HCT116 (cell line): ENCODE measurements at regions not wholly inside any gene's neighbourhood (a gene's known extent, or its start where the extent isn't known, plus 50 kb on each side); places are given as distances from the start of the nearest gene placed in this dataset.

Source experiments
- ATAC-seq: fragments of 200-7000 bp; cut with Tn5 transposase; 2 replicates; pipeline ENCODE4 v1.9.1; 2020; ENCODE audit warnings: mild to moderate bottlenecking, moderate library complexity
- BruUV-seq: library from RNA; stranded (reverse); fragments of 400-500 nt; replicated peaks from 2 replicates; lab custom pipeline; 2021; lab: Mats Ljungman, UMichigan
- CTCF ChIA-PET: fragments of 300-600 bp; sonication (Branson Sonifier 250); formaldehyde crosslinking; loops from one replicate; lab custom pipeline; 2021; ENCODE audit warnings: antibody characterized with exemption; lab: Charles Lee
- POLR2A ChIA-PET: fragments of 300-600, 350-600 bp; sonication (Branson Sonifier 250); formaldehyde crosslinking; loops from one replicate; lab custom pipeline; 2021; ENCODE audit warnings: antibody characterized with exemption; lab: Charles Lee
- RAD21 ChIA-PET, 2 experiments: fragments of 300-600 bp; sonication (Branson Sonifier 250); formaldehyde crosslinking; loops; one replicate each; lab custom pipeline; 2023; ENCODE audit warnings: low total read pairs in 2 of 2; ENCODE audit not compliant: uncharacterized antibody in 2 of 2, unreplicated experiment in 2 of 2, low non-redundant PET in 1 of 2; lab: Charles Lee
- DNase-seq: peaks from one replicate; pipeline ENCODE4 v3.0.0-alpha.2; 2010; ENCODE audit warnings: low read depth, low spot score
- H2AFZ ChIP-seq: fragments of 200-600 bp; shearing (Covaris generic), sonication (generic); 2 replicates; pipeline ENCODE4 v1.6.1; 2017; ENCODE audit warnings: low read depth, mixed run types, mixed read lengths, antibody characterized with exemption, low read length; ENCODE audit not compliant: poor library complexity, severe bottlenecking
- H3K27ac ChIP-seq: 2 replicates; pipeline ENCODE4 v1.5.1; 2012; ENCODE audit warnings: low read depth, low read length
- H3K27me3 ChIP-seq: fragments of 200-600 bp; sonication (generic); 2 replicates; pipeline ENCODE4 v1.6.1; 2016; ENCODE audit warnings: mixed run types, low read length, mixed read lengths; ENCODE audit not compliant: insufficient read depth
- H3K36me3 ChIP-seq, 2 experiments: fragments of 200-500 bp in 1 of 2; fragments of 200-600 bp in 1 of 2; sonication (Bioruptor generic) in 1 of 2; sonication (generic) in 1 of 2; 2 replicates each; pipeline versions ENCODE4 v1.5.1 to v1.6.1; 2014 to 2016; ENCODE audit warnings: low read length in 2 of 2, inconsistent platforms in 1 of 2, mixed read lengths in 1 of 2, mixed run types in 1 of 2; ENCODE audit not compliant: insufficient read depth in 2 of 2, control insufficient read depth in 1 of 2
- H3K4me1 ChIP-seq, 2 experiments: fragments of 200-600 bp in 1 of 2; sonication (generic) in 1 of 2; 2 replicates each; pipeline versions ENCODE4 v1.5.1 to v1.6.1; 2012 to 2017; ENCODE audit warnings: low read length in 2 of 2, inconsistent platforms in 1 of 2, mild to moderate bottlenecking in 1 of 2, mixed read lengths in 1 of 2, mixed run types in 1 of 2, moderate library complexity in 1 of 2; ENCODE audit not compliant: insufficient read depth in 2 of 2, control insufficient read depth in 1 of 2
- H3K4me2 ChIP-seq: fragments of 200-600 bp; sonication (generic); 2 replicates; pipeline ENCODE4 v1.6.1; 2017; ENCODE audit warnings: mixed run types, low read length, mixed read lengths
- H3K4me3 ChIP-seq, 2 experiments: fragments of 200-600 bp in 1 of 2; sonication (generic) in 1 of 2; replicated peaks in 1 of 2; 2 replicates each; pipeline ENCODE4 v1.5.1; 2011 to 2016; ENCODE audit warnings: low read length in 2 of 2, control low read depth in 1 of 2, low read depth in 1 of 2, mild to moderate bottlenecking in 1 of 2, mixed read lengths in 1 of 2, mixed run types in 1 of 2
- H3K79me2 ChIP-seq: fragments of 200-600 bp; sonication (generic); 2 replicates; pipeline ENCODE4 v1.6.1; 2017; ENCODE audit warnings: mild to moderate bottlenecking, mixed run types, low read length, moderate library complexity, mixed read lengths; ENCODE audit not compliant: insufficient read depth
- H3K9ac ChIP-seq: fragments of 200-600 bp; sonication (generic); 2 replicates; pipeline ENCODE4 v1.6.1; 2016; ENCODE audit warnings: low read length, mixed read lengths
- H3K9me2 ChIP-seq: fragments of 200-600 bp; sonication (generic), shearing (Covaris generic); 2 replicates; pipeline ENCODE4 v1.6.1; 2017; ENCODE audit warnings: mixed run types, mild to moderate bottlenecking, moderate library complexity; ENCODE audit not compliant: insufficient read depth
- H3K9me3 ChIP-seq, 2 experiments: fragments of 200-500 bp in 1 of 2; fragments of 200-600 bp in 1 of 2; sonication (Bioruptor generic) in 1 of 2; sonication (generic) in 1 of 2; 2 replicates each; pipeline ENCODE4 v1.6.1; 2014 to 2017; ENCODE audit warnings: low read length in 2 of 2, mixed read lengths in 2 of 2, inconsistent platforms in 1 of 2, low read depth in 1 of 2, mild to moderate bottlenecking in 1 of 2, mixed run types in 1 of 2, moderate library complexity in 1 of 2; ENCODE audit not compliant: control insufficient read depth in 1 of 2, insufficient read depth in 1 of 2
- H4K20me1 ChIP-seq: fragments of 200-600 bp; sonication (generic), shearing (Covaris generic); 2 replicates; pipeline ENCODE4 v1.6.1; 2017; ENCODE audit warnings: mixed run types, mild to moderate bottlenecking, moderate library complexity; ENCODE audit not compliant: insufficient read depth
- CBX3 ChIP-seq: IDR thresholded peaks from 2 replicates; pipeline ENCODE4 v1.6.1; 2012; ENCODE audit warnings: low read depth
- EGR1 ChIP-seq: IDR thresholded peaks from 2 replicates; pipeline ENCODE4 v1.6.1; 2012; ENCODE audit warnings: low read depth
- ELF1 ChIP-seq: IDR thresholded peaks from 2 replicates; pipeline ENCODE4 v1.6.1; 2012; ENCODE audit warnings: low read depth, borderline replicate concordance
- EZH2phosphoT487 ChIP-seq: fragments of 200-600 bp; IDR thresholded peaks from 2 replicates; pipeline ENCODE4 v1.6.1; 2018; ENCODE audit warnings: antibody characterized with exemption, borderline replicate concordance
- FOSL1 ChIP-seq: IDR thresholded peaks from 2 replicates; pipeline ENCODE4 v1.6.1; 2012; ENCODE audit warnings: low read depth
- JUND ChIP-seq: IDR thresholded peaks from 2 replicates; pipeline ENCODE4 v1.6.1; 2012
- POLR2A ChIP-seq: IDR thresholded peaks from 2 replicates; pipeline ENCODE4 v1.7.0; 2011; ENCODE audit warnings: borderline replicate concordance; ENCODE audit not compliant: insufficient read depth, insufficient read length; ENCODE audit errors: extremely low read depth
- POLR2AphosphoS5 ChIP-seq: IDR thresholded peaks from 2 replicates; pipeline ENCODE4 v1.6.1; 2011; ENCODE audit warnings: mild to moderate bottlenecking, low read depth, low read length, moderate library complexity
- RAD21 ChIP-seq: IDR thresholded peaks from 2 replicates; pipeline ENCODE4 v1.6.1; 2012; ENCODE audit warnings: low read depth, mild to moderate bottlenecking
- SIN3A ChIP-seq: IDR thresholded peaks from 2 replicates; pipeline ENCODE4 v1.6.1; 2012; ENCODE audit warnings: low read depth
- SP1 ChIP-seq: IDR thresholded peaks from 2 replicates; pipeline ENCODE4 v1.6.1; 2012; ENCODE audit warnings: low read depth
- YY1 ChIP-seq: IDR thresholded peaks from 2 replicates; pipeline ENCODE4 v1.6.1; 2011; ENCODE audit warnings: low read length, low read depth, moderate library complexity, mild to moderate bottlenecking; ENCODE audit not compliant: insufficient replicate concordance; ENCODE audit errors: extremely low read depth
- ZBTB33 ChIP-seq: IDR thresholded peaks from 2 replicates; pipeline ENCODE4 v1.6.1; 2011; ENCODE audit warnings: mild to moderate bottlenecking, low read length, moderate library complexity; ENCODE audit not compliant: insufficient replicate concordance; ENCODE audit errors: extremely low read depth
- ZFX ChIP-seq: fragments of 450-650 bp; IDR thresholded peaks from 2 replicates; pipeline ENCODE4 v1.6.1; 2017
- intact Hi-C: fragments of 100-400 bp; cut with micrococcal nuclease; formaldehyde crosslinking; loops from 2 replicates; pipeline ENCODE4 v1.10.0; 2022
- TF ChIP-seq, protein P1 (sequence below): IDR thresholded peaks from 2 replicates; pipeline ENCODE4 v1.6.1; 2012; ENCODE audit warnings: low read depth

DNA sequence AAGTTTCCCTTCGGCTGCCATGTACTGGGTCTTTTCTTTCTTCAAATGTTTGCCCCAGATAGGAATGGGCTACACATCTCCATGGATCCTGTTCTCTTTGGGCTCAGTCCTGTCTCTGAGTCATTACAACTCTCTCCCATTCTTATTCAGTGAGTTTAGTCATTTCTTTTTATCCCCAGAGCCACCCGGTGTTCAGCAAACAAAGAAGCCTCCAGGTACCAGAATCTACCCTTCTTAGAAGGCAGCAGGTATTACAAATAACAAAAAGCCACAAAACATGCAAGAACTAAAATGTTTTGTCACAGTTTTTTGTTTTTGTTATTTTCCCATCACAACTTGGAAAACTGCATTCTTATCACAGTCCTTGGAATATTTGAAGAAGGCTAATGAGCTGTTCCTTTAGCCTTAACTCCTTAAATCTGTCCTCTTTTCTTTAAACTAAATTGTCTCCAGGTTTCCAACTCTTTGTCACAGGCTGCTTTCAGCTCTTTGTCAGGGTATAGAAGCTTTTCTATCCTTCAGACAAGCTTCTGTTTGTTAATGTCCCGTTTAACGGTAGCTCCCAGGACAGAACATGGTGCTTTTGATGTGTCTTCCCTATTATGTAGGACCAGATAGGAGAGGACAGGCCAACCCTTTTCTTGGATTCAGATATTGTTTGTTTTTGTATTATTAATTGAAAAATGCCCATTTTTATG is 215.5 kb upstream of the HTR2A start:
- Histone ChIP-seq H3K9ac (no peak overlapping the region), H3K4me2 (no peak overlapping the region), H3K4me1 (no peaks in the 10 kb centered on the region), H3K36me3 (no peaks in the 10 kb centered on the region), H3K27me3 (no peaks in the 10 kb centered on the region; the same call in none of the 2 replicates), H4K20me1 (no peaks in the 10 kb centered on the region), H3K27ac (no peak overlapping the region), H2AFZ (no peak overlapping the region), H3K79me2 (no peaks in the 10 kb centered on the region), H3K9me2 (no peaks in the 10 kb centered on the region), H3K9me3 (no peaks in the 10 kb centered on the region)
- BruUV-seq = no TSS peak
- intact Hi-C loops = no loop called here
- no peak for DNase-seq
- ChIA-PET POLR2A (no interaction called here), RAD21 (no interaction called here), CTCF (no interaction called here)
- no peak for TF ChIP-seq FOSL1
- no peak for TF ChIP-seq ZFX
- no peak for TF ChIP-seq CBX3
- no peak for TF ChIP-seq POLR2A
- TF ChIP-seq, all 23 proteins: peak for 0
- H3K4me3 ChIP-seq = no peak overlapping the region
- no peak for ATAC-seq

DNA sequence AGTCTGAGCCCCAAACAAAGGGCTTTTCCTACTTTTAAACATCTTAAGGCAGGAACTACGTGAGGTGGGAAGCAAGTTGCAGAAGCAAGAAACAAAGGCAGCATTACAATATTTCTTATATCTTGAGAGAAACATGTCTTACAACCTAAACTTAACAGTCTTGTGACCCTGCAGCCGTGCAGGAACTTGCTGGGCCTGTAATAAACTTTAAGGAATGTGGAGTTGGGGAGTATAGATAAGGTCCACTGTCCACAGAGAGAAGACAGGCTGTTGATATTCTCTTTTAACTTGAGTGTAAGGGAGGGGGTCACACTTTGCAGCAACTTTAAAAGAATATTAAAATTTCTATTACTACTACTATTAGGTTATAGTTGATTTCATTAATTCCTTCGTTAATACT is 214.6 kb upstream of the HTR2A start:
- Histone ChIP-seq H4K20me1 (no peaks in the 10 kb centered on the region), H3K36me3 (no peaks in the 10 kb centered on the region), H3K4me1 (no peaks in the 10 kb centered on the region), H3K4me3 (no peak overlapping the region), H3K9me2 (no peaks in the 10 kb centered on the region), H2AFZ (no peak overlapping the region), H3K79me2 (no peaks in the 10 kb centered on the region), H3K9ac (no peak overlapping the region), H3K9me3 (no peaks in the 10 kb centered on the region), H3K27ac (no peak overlapping the region), H3K27me3 (no peaks in the 10 kb centered on the region; the same call in none of the 2 replicates), H3K4me2 (no peak overlapping the region)
- BruUV-seq = no TSS peak
- ChIA-PET POLR2A (no interaction called here), RAD21 (no interaction called here), CTCF (no interaction called here)
- intact Hi-C loops = no loop called here
- no peak for DNase-seq
- ATAC-seq = no peak
- TF ChIP-seq ZBTB33 = no peak
- TF ChIP-seq, protein P1, sequence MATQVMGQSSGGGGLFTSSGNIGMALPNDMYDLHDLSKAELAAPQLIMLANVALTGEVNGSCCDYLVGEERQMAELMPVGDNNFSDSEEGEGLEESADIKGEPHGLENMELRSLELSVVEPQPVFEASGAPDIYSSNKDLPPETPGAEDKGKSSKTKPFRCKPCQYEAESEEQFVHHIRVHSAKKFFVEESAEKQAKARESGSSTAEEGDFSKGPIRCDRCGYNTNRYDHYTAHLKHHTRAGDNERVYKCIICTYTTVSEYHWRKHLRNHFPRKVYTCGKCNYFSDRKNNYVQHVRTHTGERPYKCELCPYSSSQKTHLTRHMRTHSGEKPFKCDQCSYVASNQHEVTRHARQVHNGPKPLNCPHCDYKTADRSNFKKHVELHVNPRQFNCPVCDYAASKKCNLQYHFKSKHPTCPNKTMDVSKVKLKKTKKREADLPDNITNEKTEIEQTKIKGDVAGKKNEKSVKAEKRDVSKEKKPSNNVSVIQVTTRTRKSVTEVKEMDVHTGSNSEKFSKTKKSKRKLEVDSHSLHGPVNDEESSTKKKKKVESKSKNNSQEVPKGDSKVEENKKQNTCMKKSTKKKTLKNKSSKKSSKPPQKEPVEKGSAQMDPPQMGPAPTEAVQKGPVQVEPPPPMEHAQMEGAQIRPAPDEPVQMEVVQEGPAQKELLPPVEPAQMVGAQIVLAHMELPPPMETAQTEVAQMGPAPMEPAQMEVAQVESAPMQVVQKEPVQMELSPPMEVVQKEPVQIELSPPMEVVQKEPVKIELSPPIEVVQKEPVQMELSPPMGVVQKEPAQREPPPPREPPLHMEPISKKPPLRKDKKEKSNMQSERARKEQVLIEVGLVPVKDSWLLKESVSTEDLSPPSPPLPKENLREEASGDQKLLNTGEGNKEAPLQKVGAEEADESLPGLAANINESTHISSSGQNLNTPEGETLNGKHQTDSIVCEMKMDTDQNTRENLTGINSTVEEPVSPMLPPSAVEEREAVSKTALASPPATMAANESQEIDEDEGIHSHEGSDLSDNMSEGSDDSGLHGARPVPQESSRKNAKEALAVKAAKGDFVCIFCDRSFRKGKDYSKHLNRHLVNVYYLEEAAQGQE = no peak
- TF ChIP-seq CBX3 = no peak
- no peak for TF ChIP-seq SP1
- TF ChIP-seq POLR2A = no peak
- no peak for TF ChIP-seq ZFX
- no peak for TF ChIP-seq FOSL1
- TF ChIP-seq EZH2phosphoT487 = no peak
- TF ChIP-seq POLR2AphosphoS5 = no peak
- no peak for TF ChIP-seq JUND
- no peak for TF ChIP-seq RAD21
- no peak for TF ChIP-seq SIN3A
- no peak for TF ChIP-seq YY1
- TF ChIP-seq ELF1 = no peak
- no peak for TF ChIP-seq EGR1
